Mammary epithelial cell (primary cell): ENCODE measurements at regions not wholly inside any gene's neighbourhood (a gene's known extent, or its start where the extent isn't known, plus 50 kb on each side); places are given as distances from the start of the nearest gene placed in this dataset.

Source experiments
- CTCF ChIP-seq, 2 donors: IDR thresholded peaks in 1 of 2; conservative IDR thresholded peaks in 1 of 2; 2 replicates each; pipeline ENCODE4 v1.5.1; 2011 to 2012; ENCODE audit warnings: inconsistent platforms in 2 of 2, low read length in 2 of 2, mild to moderate bottlenecking in 2 of 2, control low read depth in 1 of 2, low read depth in 1 of 2; ENCODE audit not compliant: insufficient read depth in 1 of 2; ENCODE audit errors: extremely low read depth in 1 of 2
- EZH2 ChIP-seq: IDR thresholded peaks from 2 replicates; pipeline ENCODE4 v1.6.1; 2012; ENCODE audit warnings: low read length, inconsistent platforms, borderline replicate concordance

GRCh38 chr6:6749702-6750491, 161.4 kb downstream of the LY86 start:
- TF ChIP-seq CTCF (conservative IDR thresholded peaks at IDR 0.05 in 1 of 2, IDR thresholded peaks at IDR 0.05 in 1 of 2; ENCODE audit: extremely low read depth in 1 of 2, insufficient read depth in 1 of 2, low read depth in 1 of 2, low read length in 2 of 2), result no peak
- TF ChIP-seq EZH2, result no peak
